ENCODE measurements at regions not wholly inside any gene's neighbourhood (a gene's known extent, or its start where the extent isn't known, plus 50 kb on each side); places are given as distances from the start of the nearest gene placed in this dataset.

- peaks cover 11% of the 10 kb centered on the region for H3K9me3 Mint-ChIP-seq
Measured at GRCh38 chr14:29054119-29054518, 287.5 kb downstream of the FOXG1 start.

GRCh38 chr14:29056041-29056566, 289.5 kb downstream of the FOXG1 start:
- Mint-ChIP-seq H3K4me3 (no peak overlapping the region), H3K27me3 (ENCODE audit: insufficient read depth) (no peaks in the 10 kb centered on the region), H3K27ac (no peak overlapping the region), H3K4me1 (no peaks in the 10 kb centered on the region), H3K36me3 (ENCODE audit: low read depth) (no peaks in the 10 kb centered on the region), H3K9me3 (no peaks in the 10 kb centered on the region)
- no peak overlapping the region for H3K27ac ChIP-seq (ENCODE audit: low read depth, low read length)
- no peaks in the 10 kb centered on the region for H3K9me3 ChIP-seq (ENCODE audit: control insufficient read depth, low read length)
- no peaks in the 10 kb centered on the region for H3K4me1 ChIP-seq (ENCODE audit: control insufficient read depth, insufficient read depth, low read length)
- WGBS, 2 experiments (ENCODE audit: insufficient coverage in 1 of 2, insufficient read length in 1 of 2), result 90 to 100% methylated on average over 1 to 4 of the region's 6 CpGs
- H3K9ac ChIP-seq (ENCODE audit: extremely low read depth, low read length, poor library complexity, severe bottlenecking), result no peak overlapping the region
- no peak for DNase-seq
- no peak for TF ChIP-seq CTCF (conservative IDR thresholded peaks at IDR 0.05)
- no peaks in the 10 kb centered on the region for H3K27me3 ChIP-seq (ENCODE audit: control insufficient read depth, insufficient read depth, low read length, poor library complexity, severe bottlenecking)
- H3K36me3 ChIP-seq (ENCODE audit: control insufficient read depth, insufficient read depth, low read length), result no peaks in the 10 kb centered on the region
- no peak overlapping the region for H3K4me3 ChIP-seq (ENCODE audit: low read length)

More at GRCh38 chr14:29054119-29054518, 287.5 kb downstream of the FOXG1 start:
- no peak overlapping the region for H3K4me3 Mint-ChIP-seq
- no peaks in the 10 kb centered on the region for H3K36me3 ChIP-seq (ENCODE audit: control insufficient read depth, insufficient read depth, low read length)
- H3K27ac ChIP-seq (ENCODE audit: low read depth, low read length), result no peak overlapping the region
- no peaks in the 10 kb centered on the region for H3K4me1 ChIP-seq (ENCODE audit: control insufficient read depth, insufficient read depth, low read length)
- no peak for TF ChIP-seq CTCF (conservative IDR thresholded peaks at IDR 0.05)
- H3K9ac ChIP-seq (ENCODE audit: extremely low read depth, low read length, poor library complexity, severe bottlenecking), result no peak overlapping the region
- H3K4me3 ChIP-seq (ENCODE audit: low read length), result no peak overlapping the region
- H3K27me3 ChIP-seq (ENCODE audit: control insufficient read depth, insufficient read depth, low read length, poor library complexity, severe bottlenecking), result no peaks in the 10 kb centered on the region
- H3K27ac Mint-ChIP-seq, result no peak overlapping the region
- no peaks in the 10 kb centered on the region for H3K36me3 Mint-ChIP-seq (ENCODE audit: low read depth)
- no peaks in the 10 kb centered on the region for H3K4me1 Mint-ChIP-seq
- H3K9me3 ChIP-seq (ENCODE audit: control insufficient read depth, low read length), result peaks cover 4% of the 10 kb centered on the region
- 70 to 88% methylated on average over 1 to 2 of the region's 2 CpGs for WGBS, 2 experiments (ENCODE audit: insufficient coverage in 1 of 2, insufficient read length in 1 of 2)
- no peaks in the 10 kb centered on the region for H3K27me3 Mint-ChIP-seq (ENCODE audit: insufficient read depth)
- no peak for DNase-seq

DNA sequence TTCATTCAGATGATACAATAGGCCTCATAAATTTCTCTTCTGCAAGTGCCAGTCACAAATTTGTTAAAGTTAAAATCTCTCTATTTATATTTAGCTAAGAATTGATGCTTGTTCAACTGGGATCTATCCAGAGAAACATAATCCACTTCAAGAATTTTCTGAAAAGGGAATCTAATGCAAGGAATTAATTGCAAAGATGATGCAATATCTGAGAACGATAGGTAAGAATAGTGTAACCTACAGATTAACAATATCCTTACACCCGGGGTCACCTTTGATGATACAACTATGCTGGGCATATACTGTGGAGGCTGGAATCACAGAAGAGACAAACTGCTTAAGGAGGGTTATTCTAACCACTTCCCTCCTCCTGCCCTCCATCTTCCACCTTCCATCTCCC, 295.1 kb downstream of the FOXG1 start:
- Mint-ChIP-seq H3K36me3 (ENCODE audit: low read depth) (no peaks in the 10 kb centered on the region), H3K4me3 (no peak overlapping the region), H3K27me3 (ENCODE audit: insufficient read depth) (no peaks in the 10 kb centered on the region), H3K27ac (no peak overlapping the region), H3K9me3 (no peaks in the 10 kb centered on the region), H3K4me1 (no peaks in the 10 kb centered on the region)
- Histone ChIP-seq H3K27ac (ENCODE audit: low read depth, low read length) (no peak overlapping the region), H3K27me3 (ENCODE audit: control insufficient read depth, insufficient read depth, low read length, poor library complexity, severe bottlenecking) (no peaks in the 10 kb centered on the region), H3K4me1 (ENCODE audit: control insufficient read depth, insufficient read depth, low read length) (peaks cover 3% of the 10 kb centered on the region), H3K9ac (ENCODE audit: extremely low read depth, low read length, poor library complexity, severe bottlenecking) (no peak overlapping the region), H3K4me3 (ENCODE audit: low read length) (no peak overlapping the region), H3K36me3 (ENCODE audit: control insufficient read depth, insufficient read depth, low read length) (no peaks in the 10 kb centered on the region), H3K9me3 (ENCODE audit: control insufficient read depth, low read length) (no peaks in the 10 kb centered on the region)
- no peak for DNase-seq
- no peak for TF ChIP-seq CTCF (conservative IDR thresholded peaks at IDR 0.05)
- 100% methylated on average over 2 of the region's 2 CpGs; no CpG with 5 or more reads in 1 of the 2 experiments for WGBS, 2 experiments (ENCODE audit: insufficient coverage in 1 of 2, insufficient read length in 1 of 2)
